Esophagus squamous epithelium (tissue), 5 donors: ENCODE measurements at regions not wholly inside any gene's neighbourhood (a gene's known extent, or its start where the extent isn't known, plus 50 kb on each side); places are given as distances from the start of the nearest gene placed in this dataset.

ENCODE experiments used
- DNase-seq: peaks from one replicate; lab custom pipeline; 2025; lab: John Stamatoyannopoulos, UW
- H3K27ac ChIP-seq, 4 donors: fragments of 200-600 bp; sonication (generic); one replicate each; pipeline ENCODE4 v1.5.1; 2016 to 2019; ENCODE audit warnings: mild to moderate bottlenecking in 1 of 4
- H3K27me3 ChIP-seq, 4 donors: fragments of 200-600 bp; sonication (generic); 1 replicate in 3 of 4; 2 replicates in 1 of 4; pipeline versions ENCODE4 v1.5.1 to v1.6.0; 2017 to 2021; ENCODE audit warnings: antibody characterized with exemption in 1 of 4
- H3K36me3 ChIP-seq, 3 donors: fragments of 200-600 bp; sonication (generic); one replicate each; pipeline ENCODE4 v1.5.1; 2016 to 2019
- H3K4me1 ChIP-seq, 3 donors: fragments of 200-600 bp; sonication (generic); one replicate each; pipeline ENCODE4 v1.5.1; 2017 to 2019
- H3K4me3 ChIP-seq, 4 donors: fragments of 200-600 bp; sonication (generic); 1 replicate in 3 of 4; 2 replicates in 1 of 4; pipeline ENCODE4 v1.5.1; 2016 to 2019; ENCODE audit warnings: mild to moderate bottlenecking in 2 of 4, moderate library complexity in 1 of 4
- H3K9me3 ChIP-seq, 3 donors: fragments of 200-600 bp; sonication (generic); one replicate each; pipeline ENCODE4 v1.5.1; 2016 to 2019
- CTCF ChIP-seq, 6 experiments: fragments of 450-650 bp in 4 of 6; fragments of 200-600 bp in 2 of 6; sonication (generic) in 2 of 6; IDR thresholded peaks; one replicate each; pipeline ENCODE4 v1.5.1; 2016 to 2019; ENCODE audit warnings: antibody characterized with exemption in 6 of 6, mild to moderate bottlenecking in 4 of 6, moderate library complexity in 4 of 6
- POLR2A ChIP-seq, 4 donors: fragments of 450-650 bp; IDR thresholded peaks; one replicate each; pipeline ENCODE4 v1.6.1; 2017; ENCODE audit warnings: antibody characterized with exemption in 4 of 4, mild to moderate bottlenecking in 4 of 4, moderate library complexity in 3 of 4
- WGBS, 2 donors: methylation state at CpG; one replicate each; pipeline ENCODE4 v1.1.5; 2018; 5-methylcytosine and 5-hydroxymethylcytosine counted together
- intact Hi-C: fragments of 100-400 bp; cut with DNase I; formaldehyde crosslinking; loops from one replicate; pipeline ENCODE4 v1.15.0; 2022
- donor health status: DM: yes; HTN: yes; CAD: no.

- intact Hi-C loops = no loop called here
- Histone ChIP-seq H3K27ac (no peak overlapping the region), H3K4me1 (peaks cover 0 to 5% (median 0%) of the 10 kb centered on the region in 3 donors), H3K9me3 (no peaks in the 10 kb centered on the region), H3K4me3 (no peak overlapping the region), H3K27me3 (peaks cover 0 to 4% (median 0%) of the 10 kb centered on the region in 4 donors), H3K36me3 (no peaks in the 10 kb centered on the region)
- no peak for DNase-seq
- TF ChIP-seq POLR2A (IDR thresholded peaks at IDR 0.05) (no peak), CTCF (IDR thresholded peaks at IDR 0.05) (no peak)
- 18 to 20% methylated on average over 4 of the region's 4 CpGs for WGBS, 2 donors
These were observed 121.1 kb downstream of the NHLRC3 start for GRCh38 chr13:39159393-39159792.

- WGBS, 2 donors = 73 to 76% methylated on average over 1 of the region's 1 CpG
- Histone ChIP-seq H3K27ac (no peak overlapping the region), H3K4me3 (no peak overlapping the region), H3K27me3 (peaks cover 0 to 4% (median 0%) of the 10 kb centered on the region in 4 donors), H3K36me3 (no peaks in the 10 kb centered on the region), H3K4me1 (peaks cover 0 to 5% (median 0%) of the 10 kb centered on the region in 3 donors), H3K9me3 (no peaks in the 10 kb centered on the region)
- TF ChIP-seq CTCF (IDR thresholded peaks at IDR 0.05) = no peak
- no peak for TF ChIP-seq POLR2A (IDR thresholded peaks at IDR 0.05)
- DNase-seq = no peak
- intact Hi-C loops = no loop called here
These were observed 121.7 kb downstream of the NHLRC3 start for GRCh38 chr13:39159846-39160370.

GRCh38 chr13:39167018-39167417 is 128.8 kb downstream of the NHLRC3 start:
- DNase-seq = no peak
- Histone ChIP-seq H3K4me3 (no peak overlapping the region), H3K4me1 (no peaks in the 10 kb centered on the region), H3K27me3 (no peaks in the 10 kb centered on the region), H3K9me3 (no peaks in the 10 kb centered on the region), H3K36me3 (no peaks in the 10 kb centered on the region), H3K27ac (no peak overlapping the region)
- no peak for TF ChIP-seq POLR2A (IDR thresholded peaks at IDR 0.05)
- TF ChIP-seq CTCF (IDR thresholded peaks at IDR 0.05) = no peak
- WGBS, 2 donors = 67% methylated on average over 3 of the region's 3 CpGs
- intact Hi-C loops = no loop called here

- intact Hi-C loops = no loop called here
- TF ChIP-seq POLR2A (IDR thresholded peaks at IDR 0.05) = no peak
- TF ChIP-seq CTCF (IDR thresholded peaks at IDR 0.05) = no peak
- Histone ChIP-seq H3K36me3 (no peaks in the 10 kb centered on the region), H3K9me3 (no peaks in the 10 kb centered on the region), H3K27ac (no peak overlapping the region), H3K4me3 (no peak overlapping the region), H3K4me1 (no peaks in the 10 kb centered on the region), H3K27me3 (no peaks in the 10 kb centered on the region)
- DNase-seq = no peak
- 49 to 52% methylated on average over 2 of the region's 2 CpGs for WGBS, 2 donors
These were observed 132.5 kb downstream of the NHLRC3 start for GRCh38 chr13:39170711-39171110.

- peak overlapping the region in 3 of 4 donors; percentile 30 to 71 (median 67) for H3K27ac ChIP-seq
- WGBS, 2 donors = 26 to 33% methylated on average over 3 of the region's 3 CpGs
- no peak for DNase-seq
- H3K36me3 ChIP-seq = no peaks in the 10 kb centered on the region
- H3K4me3 ChIP-seq = no peak overlapping the region
- no peaks in the 10 kb centered on the region for H3K9me3 ChIP-seq
- peaks cover 0 to 3% (median 0%) of the 10 kb centered on the region in 4 donors for H3K27me3 ChIP-seq
- intact Hi-C loops = no loop called here
- TF ChIP-seq CTCF (IDR thresholded peaks at IDR 0.05) (no peak), POLR2A (IDR thresholded peaks at IDR 0.05) (no peak)
- H3K4me1 ChIP-seq = peaks cover 0 to 6% (median 0%) of the 10 kb centered on the region in 3 donors
These were observed 147.1 kb downstream of the NHLRC3 start for GRCh38 chr13:39185326-39185725.
